Keratinocyte (primary cell): ENCODE measurements at regions not wholly inside any gene's neighbourhood (a gene's known extent, or its start where the extent isn't known, plus 50 kb on each side); places are given as distances from the start of the nearest gene placed in this dataset.

ENCODE experiments used
- DNase-seq: peaks from one replicate; pipeline ENCODE4 v3.0.0-alpha.2; 2011; ENCODE audit warnings: low read depth, missing footprints, low spot score
- FAIRE-seq: peaks from 2 replicates; lab custom pipeline; 2011; peaks lifted over from hg19 to GRCh38; lab: Jason Lieb, UNC
- H2AFZ ChIP-seq: 2 replicates; pipeline ENCODE4 v1.6.0; 2012; ENCODE audit warnings: low read length, control low read depth, inconsistent platforms; ENCODE audit not compliant: control insufficient read depth
- H3K27ac ChIP-seq: 2 replicates; pipeline ENCODE4 v1.5.1; 2011; ENCODE audit warnings: low read length; ENCODE audit not compliant: control insufficient read depth, insufficient read depth
- H3K27me3 ChIP-seq: 3 replicates; pipeline ENCODE4 v1.6.0; 2011; ENCODE audit warnings: low read length; ENCODE audit not compliant: control insufficient read depth, insufficient read depth; ENCODE audit errors: extremely low read depth
- H3K36me3 ChIP-seq, 2 experiments: 2 replicates in 1 of 2; 3 replicates in 1 of 2; pipeline ENCODE4 v1.5.1; 2011; ENCODE audit warnings: low read length in 2 of 2, mild to moderate bottlenecking in 1 of 2; ENCODE audit not compliant: control insufficient read depth in 2 of 2, insufficient read depth in 2 of 2; ENCODE audit errors: extremely low read depth in 1 of 2
- H3K4me1 ChIP-seq: 3 replicates; pipeline ENCODE4 v1.5.1; 2011; ENCODE audit warnings: low read length; ENCODE audit not compliant: control insufficient read depth, insufficient read depth; ENCODE audit errors: extremely low read depth
- H3K4me2 ChIP-seq: 3 replicates; pipeline ENCODE4 v1.6.0; 2011; ENCODE audit warnings: low read depth, low read length; ENCODE audit not compliant: control insufficient read depth, insufficient read depth; ENCODE audit errors: extremely low read depth
- H3K4me3 ChIP-seq, 3 experiments: fragments of 200-600 bp in 1 of 3; sonication (generic) in 1 of 3; 2 replicates in 2 of 3; 3 replicates in 1 of 3; pipeline ENCODE4 v1.5.1; 2011 to 2016; ENCODE audit warnings: low read length in 3 of 3, mild to moderate bottlenecking in 3 of 3, control low read depth in 2 of 3, inconsistent platforms in 1 of 3, low read depth in 1 of 3, mixed read lengths in 1 of 3, mixed run types in 1 of 3, moderate library complexity in 1 of 3; ENCODE audit not compliant: control insufficient read depth in 2 of 3, insufficient read depth in 2 of 3; ENCODE audit errors: extremely low read depth in 1 of 3
- H3K79me2 ChIP-seq: 2 replicates; pipeline ENCODE4 v1.6.0; 2012; ENCODE audit warnings: low read length; ENCODE audit not compliant: control insufficient read depth, insufficient read depth
- H3K9ac ChIP-seq: 3 replicates; pipeline ENCODE4 v1.6.0; 2011; ENCODE audit warnings: low read length; ENCODE audit not compliant: control insufficient read depth, insufficient read depth; ENCODE audit errors: extremely low read depth
- H3K9me1 ChIP-seq: 3 replicates; pipeline ENCODE4 v1.6.0; 2011; ENCODE audit warnings: low read length; ENCODE audit not compliant: control insufficient read depth, insufficient read depth; ENCODE audit errors: extremely low read depth
- H3K9me3 ChIP-seq: 2 replicates; pipeline ENCODE4 v1.5.1; 2012; ENCODE audit warnings: low read depth, low read length; ENCODE audit not compliant: control insufficient read depth
- H4K20me1 ChIP-seq: 3 replicates; pipeline ENCODE4 v1.6.0; 2011; ENCODE audit warnings: low read length; ENCODE audit not compliant: control insufficient read depth, insufficient read depth; ENCODE audit errors: extremely low read depth
- CTCF ChIP-seq, 3 experiments: IDR thresholded peaks in 1 of 3; conservative IDR thresholded peaks in 1 of 3; optimal IDR thresholded peaks in 1 of 3; 2 replicates in 2 of 3; 3 replicates in 1 of 3; pipeline versions ENCODE3 to v1.5.1; 2011; ENCODE audit warnings: low read length in 3 of 3, mild to moderate bottlenecking in 3 of 3, moderate library complexity in 2 of 3, control low read depth in 1 of 3, inconsistent platforms in 1 of 3; ENCODE audit not compliant: insufficient read depth in 2 of 3; ENCODE audit errors: extremely low read depth in 1 of 3
- EZH2 ChIP-seq: IDR thresholded peaks from one replicate; pipeline ENCODE4 v1.6.1; 2012; ENCODE audit warnings: inconsistent platforms, mild to moderate bottlenecking, low read length, moderate library complexity
- dilution Hi-C: fragments of 300-500 bp; cut with MboI; formaldehyde crosslinking; loops from one replicate; pipeline ENCODE4 v1.7.0; 2020; ENCODE audit warnings: low sequenced_read_pairs; ENCODE audit not compliant: extremely low pct_ligation_motif_present

GRCh38 chr18:35822413-35822812, 150.1 kb upstream of the RMP24 start:
- H3K27ac ChIP-seq = no peak overlapping the region
- no peaks in the 10 kb centered on the region for H3K36me3 ChIP-seq
- no peak overlapping the region for H3K4me3 ChIP-seq
- no peaks in the 10 kb centered on the region for H3K4me1 ChIP-seq
- TF ChIP-seq EZH2 (no peak), CTCF (optimal IDR thresholded peaks at IDR 0.05 in 1 of 3, IDR thresholded peaks at IDR 0.05 in 1 of 3, conservative IDR thresholded peaks at IDR 0.05 in 1 of 3; ENCODE audit: extremely low read depth in 1 of 3, insufficient read depth in 2 of 3, low read length in 3 of 3) (no peak)
- peak; percentile 73 for FAIRE-seq
- no peak overlapping the region for H3K9ac ChIP-seq
- no peak overlapping the region for H3K4me2 ChIP-seq
- peak overlapping the region; percentile 28 for H2AFZ ChIP-seq
- no peaks in the 10 kb centered on the region for H3K9me1 ChIP-seq
- no peaks in the 10 kb centered on the region for H4K20me1 ChIP-seq
- H3K9me3 ChIP-seq = no peaks in the 10 kb centered on the region
- no peak for DNase-seq
- H3K27me3 ChIP-seq = no peaks in the 10 kb centered on the region
- H3K79me2 ChIP-seq = no peaks in the 10 kb centered on the region
- dilution Hi-C loops = no loop called here

- Histone ChIP-seq H3K36me3 (no peaks in the 10 kb centered on the region), H3K4me3 (no peak overlapping the region), H4K20me1 (no peaks in the 10 kb centered on the region), H3K9me3 (no peaks in the 10 kb centered on the region), H2AFZ (no peak overlapping the region), H3K4me2 (no peak overlapping the region), H3K9ac (no peak overlapping the region), H3K79me2 (no peaks in the 10 kb centered on the region), H3K27me3 (no peaks in the 10 kb centered on the region), H3K9me1 (no peaks in the 10 kb centered on the region), H3K4me1 (peaks cover 3% of the 10 kb centered on the region), H3K27ac (no peak overlapping the region)
- DNase-seq = no peak
- no peak for TF ChIP-seq EZH2
- no peak for TF ChIP-seq CTCF (optimal IDR thresholded peaks at IDR 0.05 in 1 of 3, IDR thresholded peaks at IDR 0.05 in 1 of 3, conservative IDR thresholded peaks at IDR 0.05 in 1 of 3; ENCODE audit: extremely low read depth in 1 of 3, insufficient read depth in 2 of 3, low read length in 3 of 3)
- FAIRE-seq = no peak
- dilution Hi-C loops = no loop called here
Observed at GRCh38 chr18:35826477-35826876, 146.0 kb upstream of the RMP24 start.
